ENCODE measurements at regions not wholly inside any gene's neighbourhood (a gene's known extent, or its start where the extent isn't known, plus 50 kb on each side); places are given as distances from the start of the nearest gene placed in this dataset.

DNA sequence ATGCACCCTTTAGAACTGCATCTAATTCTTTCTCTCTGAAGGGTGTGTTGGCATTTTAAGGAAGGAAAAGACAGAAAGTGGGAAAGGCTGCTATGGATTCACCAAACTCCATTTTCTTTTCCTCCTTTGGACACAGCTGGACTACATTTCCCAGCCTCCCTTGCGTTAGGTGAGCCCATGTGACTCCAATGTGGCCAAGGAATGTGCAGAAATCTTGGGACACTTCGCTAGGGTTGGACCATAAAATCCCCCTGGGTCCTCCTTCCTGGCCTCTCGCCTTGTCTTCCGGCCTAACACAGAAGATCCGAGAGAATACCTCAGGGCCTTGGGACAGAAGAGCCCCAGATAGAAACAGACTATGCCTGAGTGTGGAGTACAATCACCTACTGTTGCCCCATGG lies 56.3 kb downstream of the ABCC12 start:
- no peak overlapping the region for H3K14ac ChIP-seq (ENCODE audit: insufficient read length)
- ChIA-PET POLR2A (ENCODE audit: partially characterized antibody) (no interaction called here), CTCF (ENCODE audit: partially characterized antibody) (interaction anchor here (1.9 to 2.2 kb wide), 2 partner anchors 18 to 20 kb away, joined by 5 read pairs; no protein-coding TSS in a partner anchor)
- 0 out of 2 replicates have a peak overlapping the region, but pooled peaks have one; percentile 40 for H2AFZ ChIP-seq (ENCODE audit: low read length)
- no peak overlapping the region for H3K23ac ChIP-seq (ENCODE audit: insufficient read length)
- H2AK5ac ChIP-seq (ENCODE audit: low read depth, low read length): no peak overlapping the region
- H4K5ac ChIP-seq (ENCODE audit: insufficient read length, low read depth, low read length): no peak overlapping the region
- H3K27me3 ChIP-seq (replicated peaks in 1 of 4; ENCODE audit: control insufficient read depth in 3 of 4, extremely low read depth in 1 of 4, insufficient read depth in 3 of 4, low read length in 3 of 4): no peaks in the 10 kb centered on the region
- H3K56ac ChIP-seq (replicated peaks; ENCODE audit: insufficient read length, low read depth, low read length): no peak overlapping the region
- no peak overlapping the region for H2BK5ac ChIP-seq (ENCODE audit: low read depth, low read length)
- H3K9ac ChIP-seq (replicated peaks in 1 of 4; ENCODE audit: extremely low read depth in 1 of 4, low read depth in 3 of 4, low read length in 3 of 4): no peak overlapping the region
- no peak overlapping the region for H4K91ac ChIP-seq (replicated peaks; ENCODE audit: insufficient read length, low read length)
- H3K18ac ChIP-seq (ENCODE audit: extremely low read depth, low read length): no peak overlapping the region
- TF ChIP-seq JUND (IDR thresholded peaks at IDR 0.05; ENCODE audit: low read length): no peak
- TF ChIP-seq JUN (IDR thresholded peaks at IDR 0.05; ENCODE audit: low read depth, low read length): no peak
- TF ChIP-seq, protein P1, sequence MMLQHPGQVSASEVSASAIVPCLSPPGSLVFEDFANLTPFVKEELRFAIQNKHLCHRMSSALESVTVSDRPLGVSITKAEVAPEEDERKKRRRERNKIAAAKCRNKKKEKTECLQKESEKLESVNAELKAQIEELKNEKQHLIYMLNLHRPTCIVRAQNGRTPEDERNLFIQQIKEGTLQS (IDR thresholded peaks at IDR 0.05; ENCODE audit: insufficient read depth, low read depth, low read length): peak; percentile 69; the same call in 1 of the 2 replicates
- TF ChIP-seq, protein P2, sequence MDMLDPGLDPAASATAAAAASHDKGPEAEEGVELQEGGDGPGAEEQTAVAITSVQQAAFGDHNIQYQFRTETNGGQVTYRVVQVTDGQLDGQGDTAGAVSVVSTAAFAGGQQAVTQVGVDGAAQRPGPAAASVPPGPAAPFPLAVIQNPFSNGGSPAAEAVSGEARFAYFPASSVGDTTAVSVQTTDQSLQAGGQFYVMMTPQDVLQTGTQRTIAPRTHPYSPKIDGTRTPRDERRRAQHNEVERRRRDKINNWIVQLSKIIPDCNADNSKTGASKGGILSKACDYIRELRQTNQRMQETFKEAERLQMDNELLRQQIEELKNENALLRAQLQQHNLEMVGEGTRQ (IDR thresholded peaks at IDR 0.05; ENCODE audit: low read length): peak; percentile 80
- peak; percentile 56 for TF ChIP-seq SIX5 (IDR thresholded peaks at IDR 0.05; ENCODE audit: low read depth, low read length)
- TF ChIP-seq YY1 (IDR thresholded peaks at IDR 0.05; ENCODE audit: low read depth, low read length): peak; percentile 72; the same call in 1 of the 2 replicates
- 0 out of 2 replicates have a peak, but pooled peaks have one; percentile 6 for TF ChIP-seq TEAD4 (IDR thresholded peaks at IDR 0.05; ENCODE audit: low read depth, low read length)
- H2BK12ac ChIP-seq (ENCODE audit: low read depth, low read length): no peak overlapping the region
- H3K36me3 ChIP-seq (ENCODE audit: control insufficient read depth in 2 of 4, insufficient read depth in 4 of 4, low read length in 3 of 4): no peaks in the 10 kb centered on the region
- H3K79me2 ChIP-seq (ENCODE audit: control insufficient read depth in 1 of 2, insufficient read depth in 2 of 2, low read length in 2 of 2): no peaks in the 10 kb centered on the region
- H2BK20ac ChIP-seq (ENCODE audit: low read length): no peak overlapping the region
- H4K8ac ChIP-seq (ENCODE audit: extremely low read depth, insufficient read depth, low read length): no peak overlapping the region
- no peak overlapping the region for H3K4me3 ChIP-seq (ENCODE audit: extremely low read depth in 1 of 4, insufficient read depth in 2 of 4, low read depth in 3 of 4, low read length in 4 of 4)
- H3K23me2 ChIP-seq (ENCODE audit: low read depth, low read length): peaks cover 3% of the 10 kb centered on the region; the same call in 1 of the 2 replicates
- peaks cover 0 to 5% (median 1%) of the 10 kb centered on the region in 4 experiments; a peak in 1 of 7 replicates for H3K4me1 ChIP-seq (replicated peaks in 1 of 4; ENCODE audit: control insufficient read depth in 3 of 4, insufficient read depth in 4 of 4, low read length in 3 of 4)
- H2BK15ac ChIP-seq (ENCODE audit: low read length): no peak overlapping the region
- H3K27ac ChIP-seq (ENCODE audit: low read depth, low read length): no peak overlapping the region
- FAIRE-seq (peak; percentile 72), DNase-seq (ENCODE audit: low read depth in 1 of 2, low spot score in 2 of 2) (no peak)
- H2BK120ac ChIP-seq (replicated peaks; ENCODE audit: low read depth, low read length): no peak overlapping the region
- H4K20me1 ChIP-seq (replicated peaks in 1 of 2; ENCODE audit: control insufficient read depth in 1 of 2, insufficient read depth in 2 of 2, low read length in 2 of 2): no peaks in the 10 kb centered on the region
- H3K79me1 ChIP-seq (ENCODE audit: low read depth, low read length): no peaks in the 10 kb centered on the region
- H3K4me2 ChIP-seq (ENCODE audit: insufficient read depth in 1 of 2, low read depth in 2 of 2, low read length in 2 of 2): no peak overlapping the region
- H3K4ac ChIP-seq (replicated peaks; ENCODE audit: insufficient read length, low read depth, low read length): no peak overlapping the region
- H3K9me3 ChIP-seq (ENCODE audit: insufficient read depth in 2 of 2, low read depth in 1 of 2, low read length in 1 of 2): no peaks in the 10 kb centered on the region
- 92% methylated on average over 5 of the region's 5 CpGs; no CpG with 5 or more reads in 1 of the 2 experiments for WGBS, 2 experiments (ENCODE audit: extremely low coverage in 1 of 2, insufficient coverage in 1 of 2, insufficient read length in 1 of 2, insufficient replicate concordance in 2 of 2, low coverage in 1 of 2, low lambda C conversion rate in 2 of 2, missing lambda C conversion rate in 1 of 2)
